H1 (cell line): ENCODE measurements at regions not wholly inside any gene's neighbourhood (a gene's known extent, or its start where the extent isn't known, plus 50 kb on each side); places are given as distances from the start of the nearest gene placed in this dataset.

Experiments
- CBX5 ChIP-seq: fragments of 300-800, 300-1000 bp; sonication (generic); IDR thresholded peaks from 2 replicates; pipeline ENCODE4 v1.7.1; 2016; ENCODE audit warnings: antibody characterized with exemption, low read length, low read depth
- PHF8 ChIP-seq: fragments of 200-600 bp; sonication (generic); conservative IDR thresholded peaks from 2 replicates; pipeline ENCODE4 v1.7.1; 2012; ENCODE audit warnings: low read depth, mild to moderate bottlenecking, inconsistent platforms, low read length, moderate library complexity
- TAF1 ChIP-seq: IDR thresholded peaks from 2 replicates; pipeline ENCODE4 v1.6.1; 2011; ENCODE audit warnings: mild to moderate bottlenecking, low read depth, low read length
- TF ChIP-seq, protein P1 (sequence below), 3 experiments: IDR thresholded peaks; 1 replicate in 2 of 3; 2 replicates in 1 of 3; pipeline versions ENCODE4 v1.5.1 to v1.6.1; 2011; ENCODE audit warnings: low read length in 3 of 3, mild to moderate bottlenecking in 3 of 3, inconsistent platforms in 2 of 3, low read depth in 1 of 3, moderate library complexity in 1 of 3; ENCODE audit not compliant: insufficient read depth in 1 of 3; ENCODE audit errors: control extremely low read depth in 1 of 3

DNA sequence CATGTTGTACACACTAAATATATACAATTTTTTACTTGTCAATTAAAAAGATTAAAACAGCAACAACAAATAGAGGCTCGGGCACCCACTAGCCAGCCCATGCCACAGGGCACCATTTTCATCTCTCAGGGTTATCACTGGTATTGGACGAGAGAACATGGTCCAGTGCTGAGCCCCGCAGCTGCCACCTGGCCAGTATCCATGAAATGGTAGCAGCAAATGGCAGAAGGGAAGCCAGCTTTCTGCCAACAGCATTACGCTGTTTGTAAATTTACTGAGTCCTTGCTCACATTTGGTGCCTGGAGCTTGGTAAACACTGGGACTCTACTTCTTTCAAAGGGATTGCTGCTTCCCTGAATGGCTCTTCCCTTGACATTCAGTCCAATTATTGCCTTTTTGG, 87.9 kb upstream of the WASF3 start (continued):
- TF ChIP-seq, protein P1, sequence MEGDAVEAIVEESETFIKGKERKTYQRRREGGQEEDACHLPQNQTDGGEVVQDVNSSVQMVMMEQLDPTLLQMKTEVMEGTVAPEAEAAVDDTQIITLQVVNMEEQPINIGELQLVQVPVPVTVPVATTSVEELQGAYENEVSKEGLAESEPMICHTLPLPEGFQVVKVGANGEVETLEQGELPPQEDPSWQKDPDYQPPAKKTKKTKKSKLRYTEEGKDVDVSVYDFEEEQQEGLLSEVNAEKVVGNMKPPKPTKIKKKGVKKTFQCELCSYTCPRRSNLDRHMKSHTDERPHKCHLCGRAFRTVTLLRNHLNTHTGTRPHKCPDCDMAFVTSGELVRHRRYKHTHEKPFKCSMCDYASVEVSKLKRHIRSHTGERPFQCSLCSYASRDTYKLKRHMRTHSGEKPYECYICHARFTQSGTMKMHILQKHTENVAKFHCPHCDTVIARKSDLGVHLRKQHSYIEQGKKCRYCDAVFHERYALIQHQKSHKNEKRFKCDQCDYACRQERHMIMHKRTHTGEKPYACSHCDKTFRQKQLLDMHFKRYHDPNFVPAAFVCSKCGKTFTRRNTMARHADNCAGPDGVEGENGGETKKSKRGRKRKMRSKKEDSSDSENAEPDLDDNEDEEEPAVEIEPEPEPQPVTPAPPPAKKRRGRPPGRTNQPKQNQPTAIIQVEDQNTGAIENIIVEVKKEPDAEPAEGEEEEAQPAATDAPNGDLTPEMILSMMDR (IDR thresholded peaks at IDR 0.05; ENCODE audit: control extremely low read depth in 1 of 3, insufficient read depth in 1 of 3, low read depth in 1 of 3, low read length in 3 of 3), result no peak
- TF ChIP-seq CBX5 (no peak), TAF1 (no peak), PHF8 (no peak)
